GM12892 (cell line): ENCODE measurements at regions not wholly inside any gene's neighbourhood (a gene's known extent, or its start where the extent isn't known, plus 50 kb on each side); places are given as distances from the start of the nearest gene placed in this dataset.

Experiments
- DNase-seq: peaks from one replicate; pipeline ENCODE4 v3.0.0; 2011; ENCODE audit not compliant: insufficient read length
- FAIRE-seq: peaks from 2 replicates; lab custom pipeline; 2011; peaks lifted over from hg19 to GRCh38; lab: Jason Lieb, UNC
- POLR2A ChIP-seq: IDR thresholded peaks from 2 replicates; pipeline ENCODE4 v1.6.1; 2011; ENCODE audit warnings: low read depth, low read length, control low read depth
- POLR2AphosphoS5 ChIP-seq: IDR thresholded peaks from 2 replicates; pipeline ENCODE4 v1.6.1; 2011; ENCODE audit warnings: low read depth, low read length, control low read depth
- TAF1 ChIP-seq: IDR thresholded peaks from 2 replicates; pipeline ENCODE4 v1.6.1; 2011; ENCODE audit warnings: low read depth, mild to moderate bottlenecking, control low read depth, low read length, borderline replicate concordance

- FAIRE-seq (no peak), DNase-seq (no peak)
- TF ChIP-seq POLR2AphosphoS5 (no peak), POLR2A (no peak), TAF1 (no peak)
These were observed 1300.8 kb upstream of the B3GALT2 start for GRCh38 chr1:194487172-194487571.

GRCh38 chr1:194485432-194485831 lies 1299.0 kb upstream of the B3GALT2 start:
- FAIRE-seq (no peak), DNase-seq (no peak)
- no peak for TF ChIP-seq TAF1
- TF ChIP-seq POLR2A = no peak
- TF ChIP-seq POLR2AphosphoS5 = no peak

- TF ChIP-seq TAF1 (no peak), POLR2AphosphoS5 (no peak), POLR2A (no peak)
- DNase-seq (no peak), FAIRE-seq (no peak)
These were observed 1292.3 kb upstream of the B3GALT2 start for GRCh38 chr1:194478731-194479130.

DNA sequence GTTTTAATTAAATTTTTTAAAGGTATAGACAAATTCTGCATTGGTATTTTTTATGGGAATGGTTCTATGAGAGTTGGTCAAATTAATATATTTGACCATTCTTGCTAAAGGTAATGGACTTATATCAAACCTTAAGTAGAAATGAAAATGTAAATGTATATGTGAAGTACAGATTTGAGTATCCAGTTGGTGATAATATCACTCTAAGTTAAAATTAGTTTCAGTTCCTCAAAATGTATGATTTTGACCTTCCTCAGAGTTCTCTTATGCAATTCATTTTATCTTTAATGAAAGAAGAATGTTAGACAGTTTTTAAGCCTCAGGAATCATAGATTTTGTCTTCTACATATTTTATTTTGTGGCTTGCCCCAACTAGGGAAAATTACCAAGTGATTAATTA lies 1291.5 kb upstream of the B3GALT2 start:
- FAIRE-seq = no peak
- no peak for DNase-seq
- TF ChIP-seq POLR2A (no peak), POLR2AphosphoS5 (no peak)

DNA sequence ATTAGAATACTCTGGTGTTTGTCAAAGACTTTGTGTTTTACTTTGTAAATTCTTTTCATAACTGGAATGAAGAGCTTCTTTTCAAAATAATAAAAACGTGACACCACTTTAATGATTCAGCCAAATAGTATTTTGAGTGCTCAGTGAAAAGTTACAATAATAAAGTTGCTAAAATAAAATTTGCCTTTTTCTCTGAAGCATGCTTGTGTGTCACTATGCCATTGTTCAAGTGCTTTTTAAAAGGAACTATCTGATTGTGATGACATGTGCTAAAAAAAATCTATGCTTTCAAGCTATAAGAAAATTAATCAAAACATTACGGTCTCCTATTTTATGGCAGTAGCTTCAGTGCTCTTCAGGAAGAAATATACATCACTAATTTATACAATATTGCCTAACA lies 1290.5 kb upstream of the B3GALT2 start:
- no peak for FAIRE-seq
- no peak for DNase-seq
- TF ChIP-seq POLR2A = no peak
- TF ChIP-seq POLR2AphosphoS5 = no peak
- TF ChIP-seq TAF1 = no peak

GRCh38 chr1:194476351-194476750 lies 1289.9 kb upstream of the B3GALT2 start:
- no peak for TF ChIP-seq POLR2AphosphoS5
- no peak for TF ChIP-seq POLR2A
- no peak for TF ChIP-seq TAF1
- DNase-seq (no peak), FAIRE-seq (no peak)

DNA sequence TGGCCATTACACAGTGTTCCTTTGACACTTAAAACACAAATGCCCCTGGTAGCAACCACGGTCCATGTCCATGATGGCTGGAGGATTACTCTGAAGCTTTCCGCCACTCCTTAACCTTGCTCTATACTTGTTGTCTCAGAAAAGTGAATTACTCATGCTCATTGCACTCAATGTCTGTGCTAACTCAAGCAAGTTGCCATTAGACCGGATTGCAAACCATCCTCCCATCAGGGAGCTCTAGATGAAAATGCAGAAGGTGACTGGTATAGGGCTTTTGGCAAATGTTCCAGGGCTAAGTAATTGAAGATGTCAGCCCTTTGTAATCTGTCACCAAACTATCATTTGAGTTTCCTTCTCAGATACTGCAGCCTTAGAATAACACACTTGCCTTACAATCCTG lies 1288.3 kb upstream of the B3GALT2 start:
- no peak for DNase-seq
- TF ChIP-seq POLR2AphosphoS5 (no peak), POLR2A (no peak), TAF1 (no peak)
- no peak for FAIRE-seq

DNA sequence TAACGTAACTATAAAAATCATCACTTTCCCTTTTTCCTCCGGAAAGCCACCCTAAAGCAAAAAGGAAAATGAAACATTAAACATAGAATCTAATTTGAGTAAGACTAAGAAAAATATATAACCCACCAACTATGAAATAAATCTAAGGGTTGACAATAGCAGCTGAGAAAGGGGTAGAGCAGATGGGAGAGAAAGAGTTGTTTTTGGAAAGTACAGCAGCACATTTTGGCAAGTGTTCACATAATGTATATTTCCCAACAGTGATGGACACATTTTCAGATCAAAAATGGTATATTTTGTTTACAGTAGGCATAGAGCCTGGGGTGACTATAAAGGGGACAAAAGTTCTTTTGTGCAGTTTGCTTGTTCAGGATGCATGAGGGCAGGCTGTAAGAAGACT lies 1287.4 kb upstream of the B3GALT2 start:
- no peak for DNase-seq
- no peak for FAIRE-seq

GRCh38 chr1:194469282-194469681 lies 1282.9 kb upstream of the B3GALT2 start:
- FAIRE-seq (no peak), DNase-seq (no peak)
- TF ChIP-seq POLR2AphosphoS5 = no peak
- TF ChIP-seq POLR2A = no peak
- no peak for TF ChIP-seq TAF1

More for the DNA sequence above, 1287.4 kb upstream of the B3GALT2 start:
- TF ChIP-seq POLR2AphosphoS5 (no peak), POLR2A (no peak), TAF1 (no peak)

DNA sequence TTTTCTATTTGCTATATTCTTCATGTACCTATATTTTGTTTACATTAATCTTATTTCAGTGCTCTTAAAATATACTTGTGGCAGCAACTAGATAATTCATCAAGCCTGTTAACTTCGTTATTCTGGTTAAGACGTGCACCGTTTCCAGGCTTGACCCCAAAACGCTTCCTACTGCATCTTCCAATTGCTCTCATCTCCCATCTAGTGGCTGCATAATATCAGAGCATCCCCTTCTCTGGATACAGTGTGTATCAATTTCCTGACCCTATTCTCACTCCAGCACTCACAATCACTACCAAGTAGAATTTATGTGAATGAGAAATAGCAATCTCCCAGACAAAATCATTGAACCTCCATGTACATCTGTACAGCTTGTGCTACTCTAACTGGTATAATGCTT lies 1280.3 kb upstream of the B3GALT2 start:
- TF ChIP-seq POLR2A (no peak), TAF1 (no peak), POLR2AphosphoS5 (no peak)
- FAIRE-seq = no peak
- DNase-seq = no peak

DNA sequence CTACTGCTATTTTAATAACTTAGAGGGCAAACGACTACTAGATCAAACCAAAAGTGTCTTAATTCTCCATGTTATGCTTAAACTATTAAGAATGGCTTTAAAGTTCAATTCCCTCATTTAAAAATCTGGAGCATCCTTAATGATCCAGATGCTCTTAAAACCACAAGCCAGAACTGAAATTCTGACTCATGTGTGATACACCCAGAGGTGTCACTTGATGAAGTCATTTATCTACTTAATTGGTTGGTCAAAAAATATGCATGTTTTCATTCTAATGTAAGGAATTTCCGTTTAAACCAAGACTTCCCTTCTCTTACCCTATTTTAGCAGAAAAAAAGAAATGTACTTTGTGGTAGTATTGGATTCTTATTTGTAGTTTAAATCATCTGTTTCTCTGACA lies 1261.2 kb upstream of the B3GALT2 start:
- no peak for FAIRE-seq
- no peak for TF ChIP-seq TAF1
- TF ChIP-seq POLR2AphosphoS5 = no peak
- no peak for TF ChIP-seq POLR2A
- no peak for DNase-seq

- FAIRE-seq = no peak
- DNase-seq = no peak
- TF ChIP-seq POLR2A (no peak), TAF1 (no peak), POLR2AphosphoS5 (no peak)
These were observed 1258.8 kb upstream of the B3GALT2 start for GRCh38 chr1:194445244-194445643.
